NCI-H1092 (cell line): ENCODE measurements at regions not wholly inside any gene's neighbourhood (a gene's known extent, or its start where the extent isn't known, plus 50 kb on each side); places are given as distances from the start of the nearest gene placed in this dataset.
"Not testable (repeated sequence)": the region's sequence is repeated elsewhere in the genome, so short reads cannot be mapped to it uniquely, and the experiment has no call there.

Experiments
- DNase-seq: peaks from one replicate; lab custom pipeline; 2025; lab: John Stamatoyannopoulos, UW

- DNase-seq = no peak
These were observed 300.5 kb upstream of the PABPC4L start for GRCh38 chr4:134501973-134502643.

GRCh38 chr4:134501488-134501887 lies 299.9 kb upstream of the PABPC4L start:
- DNase-seq = not testable (repeated sequence)

GRCh38 chr4:134499074-134499473 lies 297.5 kb upstream of the PABPC4L start:
- no peak for DNase-seq

GRCh38 chr4:134490863-134491262 lies 289.3 kb upstream of the PABPC4L start:
- DNase-seq = no peak

- not testable (repeated sequence) for DNase-seq
These were observed 281.9 kb upstream of the PABPC4L start for GRCh38 chr4:134483514-134483913.

GRCh38 chr4:134471569-134471968 lies 270.0 kb upstream of the PABPC4L start:
- DNase-seq = no peak

- DNase-seq = no peak
These were observed 269.0 kb upstream of the PABPC4L start for GRCh38 chr4:134470544-134470943.

GRCh38 chr4:134465417-134465816 lies 263.8 kb upstream of the PABPC4L start:
- no peak for DNase-seq

GRCh38 chr4:134463771-134464170 lies 262.2 kb upstream of the PABPC4L start:
- no peak for DNase-seq

GRCh38 chr4:134426821-134427220 lies 225.2 kb upstream of the PABPC4L start:
- DNase-seq = no peak

GRCh38 chr4:134425756-134426155 lies 224.2 kb upstream of the PABPC4L start:
- DNase-seq = no peak

- no peak for DNase-seq
These were observed 221.2 kb upstream of the PABPC4L start for GRCh38 chr4:134422776-134423175.

GRCh38 chr4:134421734-134422133 lies 220.1 kb upstream of the PABPC4L start:
- DNase-seq = no peak

- DNase-seq = no peak
These were observed 207.3 kb upstream of the PABPC4L start for GRCh38 chr4:134408897-134409296.

GRCh38 chr4:134401798-134402197 lies 200.2 kb upstream of the PABPC4L start:
- DNase-seq = no peak

GRCh38 chr4:134393592-134393991 lies 192.0 kb upstream of the PABPC4L start:
- no peak for DNase-seq

GRCh38 chr4:134390319-134390718 lies 188.7 kb upstream of the PABPC4L start:
- no peak for DNase-seq

GRCh38 chr4:134388351-134388750 lies 186.8 kb upstream of the PABPC4L start:
- no peak for DNase-seq

GRCh38 chr4:134382478-134383227 lies 181.1 kb upstream of the PABPC4L start:
- no peak for DNase-seq

- DNase-seq = no peak
These were observed 174.2 kb upstream of the PABPC4L start for GRCh38 chr4:134375775-134376174.

- DNase-seq = no peak
These were observed 164.3 kb upstream of the PABPC4L start for GRCh38 chr4:134365852-134366251.

GRCh38 chr4:134364928-134365327 lies 163.3 kb upstream of the PABPC4L start:
- no peak for DNase-seq

GRCh38 chr4:134345244-134345643 lies 143.7 kb upstream of the PABPC4L start:
- no peak for DNase-seq

GRCh38 chr4:134343656-134344055 lies 142.1 kb upstream of the PABPC4L start:
- DNase-seq = no peak
